Liver (tissue), 7 donors: ENCODE measurements at regions not wholly inside any gene's neighbourhood (a gene's known extent, or its start where the extent isn't known, plus 50 kb on each side); places are given as distances from the start of the nearest gene placed in this dataset.

Source experiments
- DNase-seq: peaks from one replicate; pipeline ENCODE4 v3.0.0-alpha.2; 2017; ENCODE audit warnings: low spot score
- H3K27ac ChIP-seq, 2 donors: one replicate each; pipeline ENCODE4 v1.7.0; 2013; ENCODE audit warnings: inconsistent platforms in 2 of 2, low read length in 2 of 2, control low read depth in 1 of 2, low read depth in 1 of 2, mild to moderate bottlenecking in 1 of 2
- H3K27me3 ChIP-seq, 4 donors: one replicate each; pipeline versions ENCODE4 v1.6.1 to v1.7.0; 2013; ENCODE audit warnings: low read length in 3 of 4, inconsistent platforms in 1 of 4, mild to moderate bottlenecking in 1 of 4, moderate library complexity in 1 of 4; ENCODE audit not compliant: control insufficient read depth in 4 of 4, insufficient read depth in 4 of 4
- H3K36me3 ChIP-seq, 4 donors: one replicate each; pipeline versions ENCODE4 v1.6.1 to v1.7.0; 2013; ENCODE audit warnings: low read length in 3 of 4, mild to moderate bottlenecking in 3 of 4, low read depth in 1 of 4, moderate library complexity in 1 of 4; ENCODE audit not compliant: control insufficient read depth in 4 of 4, insufficient read depth in 3 of 4
- H3K4me1 ChIP-seq, 4 donors: one replicate each; pipeline versions ENCODE4 v1.6.1 to v1.7.0; 2013; ENCODE audit warnings: low read length in 3 of 4, mild to moderate bottlenecking in 3 of 4, moderate library complexity in 1 of 4; ENCODE audit not compliant: control insufficient read depth in 4 of 4, insufficient read depth in 4 of 4
- H3K4me3 ChIP-seq, 3 donors: one replicate each; pipeline versions ENCODE4 v1.6.1 to v1.7.0; 2013; ENCODE audit warnings: low read length in 3 of 3, control low read depth in 1 of 3, low read depth in 1 of 3, mild to moderate bottlenecking in 1 of 3
- H3K9ac ChIP-seq, 2 donors: one replicate each; pipeline ENCODE4 v1.7.0; 2013; ENCODE audit warnings: low read length in 2 of 2, mild to moderate bottlenecking in 2 of 2, moderate library complexity in 2 of 2, control low read depth in 1 of 2, low read depth in 1 of 2
- H3K9me3 ChIP-seq, 4 donors: one replicate each; pipeline versions ENCODE4 v1.6.1 to v1.7.0; 2013; ENCODE audit warnings: low read length in 3 of 4; ENCODE audit not compliant: control insufficient read depth in 4 of 4
- EGR1 ChIP-seq, 2 donors: IDR thresholded peaks; 2 replicates each; pipeline ENCODE4 v1.6.1; 2016 to 2018; ENCODE audit warnings: antibody characterized with exemption in 2 of 2, low read depth in 2 of 2
- FOXA1 ChIP-seq: IDR thresholded peaks from 2 replicates; pipeline ENCODE4 v1.6.1; 2016; ENCODE audit warnings: antibody characterized with exemption
- FOXA2 ChIP-seq: IDR thresholded peaks from 2 replicates; pipeline ENCODE4 v1.6.1; 2016; ENCODE audit warnings: antibody characterized with exemption
- GABPA ChIP-seq, 2 donors: IDR thresholded peaks in 1 of 2; conservative IDR thresholded peaks in 1 of 2; 2 replicates each; pipeline ENCODE4 v1.6.1; 2016; ENCODE audit warnings: antibody characterized with exemption in 2 of 2, mild to moderate bottlenecking in 1 of 2, moderate library complexity in 1 of 2
- HNF4A ChIP-seq, 2 donors: conservative IDR thresholded peaks; 2 replicates each; pipeline ENCODE4 v1.6.1; 2016; ENCODE audit warnings: antibody characterized with exemption in 2 of 2, mild to moderate bottlenecking in 2 of 2
- HNF4G ChIP-seq: IDR thresholded peaks from 2 replicates; pipeline ENCODE4 v1.6.1; 2016; ENCODE audit warnings: antibody characterized with exemption
- JUND ChIP-seq, 2 donors: IDR thresholded peaks; 2 replicates each; pipeline ENCODE4 v1.6.1; 2016; ENCODE audit warnings: antibody characterized with exemption in 2 of 2
- MAX ChIP-seq: IDR thresholded peaks from 2 replicates; pipeline ENCODE4 v1.6.1; 2016; ENCODE audit warnings: antibody characterized with exemption
- NR2F2 ChIP-seq: IDR thresholded peaks from 2 replicates; pipeline ENCODE4 v1.6.1; 2016; ENCODE audit warnings: antibody characterized with exemption
- REST ChIP-seq: IDR thresholded peaks from 2 replicates; pipeline ENCODE4 v1.6.1; 2016; ENCODE audit warnings: antibody characterized with exemption, mild to moderate bottlenecking
- RXRA ChIP-seq, 2 donors: IDR thresholded peaks; 2 replicates each; pipeline ENCODE4 v1.6.1; 2017 to 2018; ENCODE audit warnings: antibody characterized with exemption in 2 of 2, mild to moderate bottlenecking in 1 of 2
- SP1 ChIP-seq: IDR thresholded peaks from 2 replicates; pipeline ENCODE4 v1.6.1; 2018; ENCODE audit warnings: antibody characterized with exemption, mild to moderate bottlenecking
- TAF1 ChIP-seq: conservative IDR thresholded peaks from 2 replicates; pipeline ENCODE4 v1.6.1; 2016; ENCODE audit warnings: antibody characterized with exemption, mild to moderate bottlenecking
- ZBTB33 ChIP-seq: IDR thresholded peaks from 2 replicates; pipeline ENCODE4 v1.6.1; 2016; ENCODE audit warnings: antibody characterized with exemption
- WGBS: extraction: QIAGEN DNeasy Blood & Tissue Kit; methylation state at CpG from one replicate; pipeline ENCODE4 v1.1.7; 2013; 5-methylcytosine and 5-hydroxymethylcytosine counted together
- donor health status: healthy.
- donor health status: healthy.
- donor health status: healthy.
- donor health status: healthy.

GRCh38 chr7:121755286-121755685 lies 117.7 kb upstream of the PTPRZ1 start:
- WGBS: 71% methylated on average over 2 of the region's 2 CpGs
- no peaks in the 10 kb centered on the region for H3K36me3 ChIP-seq
- no peak for DNase-seq

GRCh38 chr7:121753944-121754343 lies 119.0 kb upstream of the PTPRZ1 start:
- H3K36me3 ChIP-seq: no peaks in the 10 kb centered on the region
- 72% methylated on average over 2 of the region's 2 CpGs for WGBS
- H3K27ac ChIP-seq: no peak overlapping the region
- peaks cover 0 to 3% (median 0%) of the 10 kb centered on the region in 4 donors for H3K27me3 ChIP-seq
- no peak for TF ChIP-seq FOXA2
- TF ChIP-seq TAF1: no peak
- TF ChIP-seq GABPA (IDR thresholded peaks at IDR 0.05 in 1 of 2, conservative IDR thresholded peaks at IDR 0.05 in 1 of 2): no peak
- no peak for TF ChIP-seq JUND (IDR thresholded peaks at IDR 0.05)
- TF ChIP-seq FOXA1: no peak
- TF ChIP-seq HNF4G: no peak
- TF ChIP-seq ZBTB33: no peak
- no peak for TF ChIP-seq HNF4A (conservative IDR thresholded peaks at IDR 0.05)
- TF ChIP-seq NR2F2: no peak
- TF ChIP-seq EGR1 (IDR thresholded peaks at IDR 0.05; ENCODE audit: low read depth in 2 of 2): no peak
- no peak for TF ChIP-seq SP1
- no peak for TF ChIP-seq MAX
- H3K4me1 ChIP-seq: no peaks in the 10 kb centered on the region
- DNase-seq: no peak
- H3K9me3 ChIP-seq: no peaks in the 10 kb centered on the region
- H3K9ac ChIP-seq: no peak overlapping the region
- H3K4me3 ChIP-seq: no peak overlapping the region

More at GRCh38 chr7:121755286-121755685, 117.7 kb upstream of the PTPRZ1 start:
- no peak overlapping the region for H3K27ac ChIP-seq
- TF ChIP-seq EGR1 (IDR thresholded peaks at IDR 0.05; ENCODE audit: low read depth in 2 of 2) (no peak), RXRA (IDR thresholded peaks at IDR 0.05) (no peak), REST (peak; percentile 53), TAF1 (no peak), MAX (no peak), FOXA1 (no peak)
- no peaks in the 10 kb centered on the region for H3K4me1 ChIP-seq
- no peaks in the 10 kb centered on the region for H3K9me3 ChIP-seq
- H3K27me3 ChIP-seq: peaks cover 0 to 3% (median 0%) of the 10 kb centered on the region in 4 donors
- H3K4me3 ChIP-seq: no peak overlapping the region
- no peak overlapping the region for H3K9ac ChIP-seq
